Neural progenitor cell (in vitro differentiated cells): ENCODE measurements at regions not wholly inside any gene's neighbourhood (a gene's known extent, or its start where the extent isn't known, plus 50 kb on each side); places are given as distances from the start of the nearest gene placed in this dataset.

Experiments
- CTCF ChIP-seq: fragments of 200-600 bp; sonication (generic); IDR thresholded peaks from 2 replicates; pipeline ENCODE4 v1.5.1; 2017; ENCODE audit warnings: antibody characterized with exemption, mild to moderate bottlenecking
- EZH2 ChIP-seq: fragments of 200-600 bp; sonication (generic); IDR thresholded peaks from 2 replicates; pipeline ENCODE4 v1.6.1; 2017; ENCODE audit warnings: antibody characterized with exemption, mild to moderate bottlenecking, moderate library complexity
- EZH2phosphoT487 ChIP-seq: fragments of 200-600 bp; sonication (generic); IDR thresholded peaks from 2 replicates; pipeline ENCODE4 v1.6.1; 2017; ENCODE audit warnings: antibody characterized with exemption

GRCh38 chr10:44308935-44309334 is 76.0 kb downstream of the CXCL12 start:
- no peak for TF ChIP-seq EZH2phosphoT487
- no peak for TF ChIP-seq CTCF
- no peak for TF ChIP-seq EZH2
